Stomach (tissue), 8 donors: ENCODE measurements at regions not wholly inside any gene's neighbourhood (a gene's known extent, or its start where the extent isn't known, plus 50 kb on each side); places are given as distances from the start of the nearest gene placed in this dataset.

ENCODE experiments used
- DNase-seq, 2 donors: peaks; one replicate each; pipeline versions ENCODE4 v3.0.0 to v3.0.0-alpha.2; 2013 to 2019
- H3K27ac ChIP-seq, 5 donors: fragments of 200-600 bp in 4 of 5; sonication (generic) in 4 of 5; one replicate each; pipeline ENCODE4 v1.5.1; 2013 to 2019; ENCODE audit warnings: mild to moderate bottlenecking in 1 of 5, moderate library complexity in 1 of 5
- H3K27me3 ChIP-seq, 3 donors: fragments of 200-600 bp; sonication (generic); one replicate each; pipeline ENCODE4 v1.5.1; 2017 to 2019; ENCODE audit warnings: mixed run types in 1 of 3
- H3K36me3 ChIP-seq, 4 donors: fragments of 200-600 bp; sonication (generic); 1 replicate in 3 of 4; 2 replicates in 1 of 4; pipeline ENCODE4 v1.5.1; 2016 to 2019
- H3K4me1 ChIP-seq, 4 donors: fragments of 200-600 bp; sonication (generic); one replicate each; pipeline ENCODE4 v1.5.1; 2016 to 2019
- H3K4me3 ChIP-seq, 4 donors: fragments of 200-600 bp; sonication (generic) in 3 of 4; one replicate each; pipeline ENCODE4 v1.5.1; 2016 to 2019; ENCODE audit warnings: mild to moderate bottlenecking in 1 of 4
- H3K9me3 ChIP-seq, 4 donors: fragments of 200-600 bp; sonication (generic); one replicate each; pipeline ENCODE4 v1.5.1; 2016 to 2019
- CTCF ChIP-seq, 7 experiments: fragments of 450-650 bp in 4 of 7; fragments of 200-600 bp in 3 of 7; sonication (generic) in 3 of 7; IDR thresholded peaks; one replicate each; pipeline ENCODE4 v1.5.1; 2016 to 2019; ENCODE audit warnings: antibody characterized with exemption in 7 of 7, control low read depth in 2 of 7, mild to moderate bottlenecking in 1 of 7
- EP300 ChIP-seq: sonication (generic); formaldehyde crosslinking; IDR thresholded peaks from one replicate; pipeline ENCODE4 v1.6.1; 2017; ENCODE audit warnings: antibody characterized with exemption
- POLR2A ChIP-seq, 4 donors: fragments of 450-650 bp; IDR thresholded peaks; one replicate each; pipeline ENCODE4 v1.6.1; 2016; ENCODE audit warnings: antibody characterized with exemption in 4 of 4, control low read depth in 2 of 4, mild to moderate bottlenecking in 1 of 4, moderate library complexity in 1 of 4
- POLR2AphosphoS5 ChIP-seq, 3 donors: sonication (generic); formaldehyde crosslinking; IDR thresholded peaks; one replicate each; pipeline ENCODE4 v1.6.1; 2016; ENCODE audit warnings: antibody characterized with exemption in 3 of 3
- WGBS, 5 donors: extraction: QIAGEN DNeasy Blood & Tissue Kit in 3 of 5; methylation state at CpG; one replicate each; pipeline versions ENCODE4 v1.1.5 to v1.1.7; 2013 to 2018; 5-methylcytosine and 5-hydroxymethylcytosine counted together
- intact Hi-C: fragments of 100-400 bp; cut with DNase I; formaldehyde crosslinking; loops from one replicate; pipeline ENCODE4 v1.15.1; 2023; ENCODE audit warnings: low total_unique reads
- donor health status: healthy with polysubstance abuse.
- donor health status: Bipolar disorder and iron deficiency.
- donor health status: healthy.

- H3K27ac ChIP-seq: no peak overlapping the region
- intact Hi-C loops: no loop called here
- no peak for DNase-seq
- H3K27me3 ChIP-seq: no peaks in the 10 kb centered on the region
- H3K4me1 ChIP-seq: no peaks in the 10 kb centered on the region
- 81 to 90% (median 84%) methylated on average over 1 of the region's 1 CpG for WGBS, 5 donors
- H3K9me3 ChIP-seq: no peaks in the 10 kb centered on the region
- H3K36me3 ChIP-seq: no peaks in the 10 kb centered on the region
- TF ChIP-seq CTCF (IDR thresholded peaks at IDR 0.05) (no peak), POLR2AphosphoS5 (IDR thresholded peaks at IDR 0.05) (no peak), POLR2A (IDR thresholded peaks at IDR 0.05) (no peak), EP300 (no peak)
- no peak overlapping the region for H3K4me3 ChIP-seq
These were observed 555.0 kb upstream of the PLXNA2 start for GRCh38 chr1:208799186-208799585.

- Histone ChIP-seq H3K9me3 (peaks cover 0 to 5% (median 0%) of the 10 kb centered on the region in 4 donors), H3K36me3 (no peaks in the 10 kb centered on the region), H3K4me3 (no peak overlapping the region), H3K27ac (no peak overlapping the region), H3K4me1 (no peaks in the 10 kb centered on the region), H3K27me3 (no peaks in the 10 kb centered on the region)
- WGBS, 5 donors: 52 to 67% (median 64%) methylated on average over 9 of the region's 9 CpGs
- intact Hi-C loops: no loop called here
- peak in 1 of 2 donors; percentile 13 for DNase-seq
- TF ChIP-seq EP300 (no peak), CTCF (IDR thresholded peaks at IDR 0.05) (no peak), POLR2AphosphoS5 (IDR thresholded peaks at IDR 0.05) (no peak), POLR2A (IDR thresholded peaks at IDR 0.05) (no peak)
These were observed 559.0 kb upstream of the PLXNA2 start for GRCh38 chr1:208803011-208803811.

- no peak for DNase-seq
- WGBS, 5 donors: 67 to 82% (median 74%) methylated on average over 4 of the region's 4 CpGs
- TF ChIP-seq POLR2AphosphoS5 (IDR thresholded peaks at IDR 0.05) (no peak), EP300 (no peak), POLR2A (IDR thresholded peaks at IDR 0.05) (no peak)
- no peaks in the 10 kb centered on the region for H3K4me1 ChIP-seq
- intact Hi-C loops: no loop called here
- peaks cover 0 to 5% (median 0%) of the 10 kb centered on the region in 4 donors for H3K9me3 ChIP-seq
- no peaks in the 10 kb centered on the region for H3K27me3 ChIP-seq
- no peaks in the 10 kb centered on the region for H3K36me3 ChIP-seq
- no peak overlapping the region for H3K27ac ChIP-seq
- no peak overlapping the region for H3K4me3 ChIP-seq
These were observed 563.4 kb upstream of the PLXNA2 start for GRCh38 chr1:208807446-208808127.

- TF ChIP-seq POLR2AphosphoS5 (IDR thresholded peaks at IDR 0.05) (no peak), EP300 (no peak), POLR2A (IDR thresholded peaks at IDR 0.05) (no peak), CTCF (IDR thresholded peaks at IDR 0.05) (no peak)
- Histone ChIP-seq H3K27me3 (no peaks in the 10 kb centered on the region), H3K27ac (no peak overlapping the region), H3K4me3 (no peak overlapping the region), H3K36me3 (no peaks in the 10 kb centered on the region), H3K9me3 (peaks cover 0 to 5% (median 0%) of the 10 kb centered on the region in 4 donors), H3K4me1 (no peaks in the 10 kb centered on the region)
- no peak for DNase-seq
- intact Hi-C loops: no loop called here
- 83 to 91% (median 85%) methylated on average over 1 of the region's 1 CpG for WGBS, 5 donors
These were observed 564.1 kb upstream of the PLXNA2 start for GRCh38 chr1:208808301-208808700.
